ENCODE measurements at regions not wholly inside any gene's neighbourhood (a gene's known extent, or its start where the extent isn't known, plus 50 kb on each side); places are given as distances from the start of the nearest gene placed in this dataset.

- no peak for TF ChIP-seq CTCF (IDR thresholded peaks at IDR 0.05)
- no peak for TF ChIP-seq POLR2A (IDR thresholded peaks at IDR 0.05)
Observed at GRCh38 chr16:25481636-25482035, 210.1 kb upstream of the HS3ST4 start.
